ENCODE measurements at regions not wholly inside any gene's neighbourhood (a gene's known extent, or its start where the extent isn't known, plus 50 kb on each side); places are given as distances from the start of the nearest gene placed in this dataset.
"Not testable (repeated sequence)": the region's sequence is repeated elsewhere in the genome, so short reads cannot be mapped to it uniquely, and the experiment has no call there.

DNA sequence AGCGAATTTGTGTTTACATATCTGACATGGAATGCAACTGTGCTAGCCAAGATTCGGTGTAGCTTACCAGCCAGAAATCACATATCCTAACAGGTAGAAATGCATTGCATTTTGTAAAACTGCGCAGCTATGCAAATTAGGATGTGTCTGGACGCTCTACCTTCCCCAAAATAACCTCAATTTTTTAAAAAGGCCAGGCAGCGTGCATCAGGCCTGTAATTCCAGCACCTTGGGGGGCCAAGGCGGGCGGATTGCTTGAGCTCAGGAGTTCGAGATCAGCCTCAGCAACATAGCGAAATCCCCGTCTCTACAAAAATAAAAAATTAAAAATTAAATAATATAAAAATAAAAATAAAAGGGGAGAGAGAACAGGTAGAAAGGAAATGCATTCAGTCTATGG is 305.0 kb downstream of the TYW1 start:
- no peak for DNase-seq

DNA sequence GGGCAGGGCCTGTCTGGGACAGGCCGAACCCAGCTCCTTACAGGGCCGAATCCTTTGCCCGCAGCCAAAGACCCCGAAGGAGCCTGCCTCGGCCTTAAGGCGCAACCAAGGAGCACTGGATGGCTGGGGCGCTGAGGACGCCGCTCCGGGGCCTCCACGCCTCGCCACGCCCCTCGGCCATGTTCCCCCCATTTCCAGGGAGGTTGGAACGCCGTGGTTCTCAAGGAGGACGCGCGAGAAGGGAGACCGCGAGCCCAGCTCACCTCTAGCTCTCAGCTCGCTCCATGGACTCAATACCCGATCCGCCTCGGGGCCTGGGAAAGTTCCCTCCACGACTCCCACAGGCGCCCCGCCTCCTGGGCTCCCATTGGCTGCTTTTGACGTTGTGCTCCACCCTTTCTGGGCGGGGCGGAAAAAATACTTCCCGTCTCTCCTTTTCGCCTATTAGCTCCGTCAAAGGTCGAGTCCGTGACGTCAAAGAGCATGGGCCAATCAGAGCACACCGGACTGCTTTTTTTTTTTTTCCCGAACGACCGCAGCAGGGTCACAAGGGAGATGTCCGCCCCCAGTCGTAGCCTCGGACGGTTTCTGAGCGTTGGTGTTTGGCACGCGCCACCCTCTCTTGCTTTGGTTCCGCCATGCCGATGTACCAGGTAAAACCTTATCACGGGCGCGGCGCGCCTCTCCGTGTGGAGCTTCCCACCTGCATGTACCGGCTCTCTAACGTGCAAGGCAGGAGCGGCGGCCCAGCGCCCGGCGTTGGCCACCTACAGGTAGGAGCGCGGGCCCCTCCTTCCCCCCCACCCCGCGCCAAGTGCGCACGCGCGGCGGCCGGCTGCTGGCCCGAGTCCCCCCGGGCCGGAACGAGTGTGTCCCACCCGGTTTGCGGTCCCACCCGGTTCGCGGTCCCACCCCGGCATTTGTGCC is 305.7 kb downstream of the TYW1 start:
- DNase-seq = peak; percentile 88 to 89

DNA sequence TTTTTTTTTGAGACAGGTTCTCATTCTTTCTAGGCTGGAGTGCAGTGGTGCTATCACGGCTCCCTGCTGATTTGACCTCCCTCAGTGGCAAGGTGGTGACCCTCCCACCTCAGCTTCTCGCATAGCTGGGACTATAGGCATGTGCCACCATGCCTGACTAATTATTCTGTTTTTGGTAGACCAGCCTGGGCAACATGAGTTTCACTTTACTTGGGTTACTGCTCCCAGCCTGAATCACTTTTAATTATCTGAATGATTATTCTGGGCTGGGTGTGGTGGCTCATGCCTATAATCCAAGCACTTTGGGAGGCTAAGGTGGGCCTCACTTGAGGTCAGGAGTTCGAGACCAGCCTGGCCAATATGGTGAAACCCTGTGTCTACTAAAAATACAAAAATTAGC is 308.2 kb downstream of the TYW1 start:
- DNase-seq = not testable (repeated sequence)

DNA sequence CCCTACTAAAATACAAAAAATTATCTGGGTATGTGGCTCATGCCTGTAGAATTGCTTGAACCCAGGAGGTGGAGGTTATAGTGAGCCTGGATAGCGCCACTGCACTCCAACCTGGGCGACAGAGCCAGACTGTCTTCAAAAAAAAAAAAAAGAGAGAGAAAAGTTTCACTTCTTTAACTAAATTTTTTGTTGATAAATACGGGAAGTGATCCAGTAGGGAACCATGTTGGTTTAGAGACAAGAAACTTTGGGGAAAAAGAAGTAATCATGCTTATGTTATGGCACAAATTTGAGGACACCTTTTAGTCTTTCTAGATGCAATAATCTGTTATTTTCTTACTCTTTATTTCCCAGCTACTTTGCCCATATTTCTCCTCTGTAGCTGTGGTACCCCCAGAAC is 309.7 kb downstream of the TYW1 start:
- DNase-seq = no peak

DNA sequence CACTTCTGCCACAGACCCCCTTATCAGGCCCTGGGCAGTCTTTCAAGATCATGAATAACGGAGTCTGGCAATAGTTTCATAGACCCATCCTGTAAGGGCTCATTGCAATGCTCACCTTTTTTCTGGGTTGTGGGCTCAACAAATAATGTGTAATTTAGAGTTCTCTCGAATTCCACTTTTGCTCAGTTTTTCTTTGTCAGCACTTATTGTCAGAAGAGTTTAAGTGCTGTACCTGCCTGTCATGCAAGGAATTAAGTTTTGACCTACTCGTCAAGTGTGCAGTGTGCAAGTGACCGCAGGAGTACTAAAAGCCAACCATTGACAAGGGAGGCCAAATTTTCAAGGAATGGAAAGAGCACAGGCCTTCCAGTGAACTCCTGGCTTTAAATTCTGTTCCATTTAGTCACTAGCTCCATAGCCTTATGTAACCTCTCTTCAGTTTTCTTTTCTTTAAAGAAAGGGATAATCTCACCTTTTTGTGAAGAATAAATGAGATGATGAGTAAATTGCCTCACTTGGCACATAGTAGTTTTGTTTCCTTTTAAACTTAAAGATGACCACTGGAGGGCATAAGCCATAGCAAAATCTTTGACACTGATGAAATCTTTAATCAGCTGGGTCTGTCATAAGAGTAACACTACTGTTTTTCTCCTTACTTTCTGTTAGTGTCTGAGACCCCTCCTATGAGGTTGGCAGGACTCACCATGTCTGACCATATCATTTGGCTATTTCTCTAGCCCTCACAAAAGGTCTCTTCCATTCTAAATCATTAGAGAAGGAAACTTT is 313.3 kb downstream of the TYW1 start:
- DNase-seq = no peak

DNA sequence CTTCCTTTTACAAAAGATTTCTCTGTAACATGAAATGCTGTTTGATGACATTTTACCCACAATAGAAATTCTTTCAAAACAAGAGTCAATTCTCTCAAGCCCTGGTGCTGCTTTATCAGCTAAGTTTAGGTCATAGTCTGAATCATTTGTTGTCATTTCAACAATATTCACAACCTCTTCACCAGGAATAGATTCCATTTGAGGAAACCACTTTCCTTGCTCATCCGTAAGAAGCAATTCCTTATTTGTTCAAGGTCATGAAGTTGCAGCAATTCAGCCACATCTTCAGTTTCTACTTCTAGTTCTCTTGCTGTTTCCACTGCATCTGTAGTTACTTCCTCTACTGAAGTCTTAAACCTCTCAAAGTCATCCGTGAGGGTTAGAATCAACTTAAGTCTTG is 315.3 kb downstream of the TYW1 start:
- DNase-seq = no peak

DNA sequence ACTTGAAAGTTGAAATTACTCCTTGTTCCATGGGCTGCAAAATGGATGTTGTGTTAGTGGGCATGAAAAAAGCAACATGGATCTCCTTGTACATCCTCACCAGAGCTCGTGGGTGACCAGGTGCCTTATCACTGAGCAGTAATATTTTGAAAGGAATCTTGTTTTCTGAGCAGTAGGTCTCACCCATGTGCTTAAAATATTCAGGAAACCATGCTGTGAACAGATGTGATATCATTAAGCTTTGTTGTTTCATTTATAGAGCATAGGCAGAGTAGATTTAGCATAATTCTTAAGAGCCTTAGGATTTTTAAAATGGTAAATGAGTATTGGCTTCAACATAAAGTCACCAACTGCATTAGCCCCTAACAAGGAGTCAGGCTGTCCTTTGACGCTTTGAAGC is 316.6 kb downstream of the TYW1 start:
- no peak for DNase-seq

DNA sequence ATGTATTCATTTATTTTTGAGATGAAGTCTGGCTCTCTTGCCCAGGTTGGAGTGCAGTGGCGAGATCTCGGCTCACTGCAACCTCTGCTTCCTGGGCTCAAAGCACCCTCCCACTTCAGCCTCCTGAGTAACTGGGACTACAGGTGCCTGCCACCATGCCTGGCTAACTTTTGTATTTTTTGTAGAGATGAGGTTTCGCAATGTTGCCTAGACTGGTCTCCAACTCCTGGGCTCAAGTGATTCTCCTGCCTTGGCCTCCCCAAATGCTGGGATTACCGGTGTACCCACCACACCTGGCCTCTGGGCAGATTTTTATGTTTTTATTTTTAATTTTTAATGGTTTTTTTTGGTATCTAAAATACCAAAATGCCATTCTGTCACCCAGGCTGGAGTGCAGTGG is 320.3 kb downstream of the TYW1 start:
- not testable (repeated sequence) for DNase-seq

DNA sequence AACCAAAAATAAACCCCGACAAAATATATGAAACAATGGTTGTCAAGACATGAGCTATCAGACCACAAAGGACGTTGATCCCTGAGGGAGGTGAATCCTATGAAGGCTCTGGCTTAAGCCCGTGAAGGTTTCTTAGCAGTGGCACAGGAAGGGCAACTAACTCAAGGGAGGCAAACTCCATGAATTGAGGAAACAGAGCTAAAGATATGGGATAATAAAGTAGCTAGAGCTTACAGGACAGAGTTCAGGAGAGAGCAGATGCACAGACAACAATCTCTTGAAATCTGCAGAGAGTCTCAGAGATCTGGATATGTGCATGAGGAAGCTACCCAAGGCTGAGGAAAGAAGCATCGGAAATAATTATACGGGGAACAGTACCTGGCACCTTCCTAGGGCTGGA is 331.6 kb downstream of the TYW1 start:
- not testable (repeated sequence) for DNase-seq

DNA sequence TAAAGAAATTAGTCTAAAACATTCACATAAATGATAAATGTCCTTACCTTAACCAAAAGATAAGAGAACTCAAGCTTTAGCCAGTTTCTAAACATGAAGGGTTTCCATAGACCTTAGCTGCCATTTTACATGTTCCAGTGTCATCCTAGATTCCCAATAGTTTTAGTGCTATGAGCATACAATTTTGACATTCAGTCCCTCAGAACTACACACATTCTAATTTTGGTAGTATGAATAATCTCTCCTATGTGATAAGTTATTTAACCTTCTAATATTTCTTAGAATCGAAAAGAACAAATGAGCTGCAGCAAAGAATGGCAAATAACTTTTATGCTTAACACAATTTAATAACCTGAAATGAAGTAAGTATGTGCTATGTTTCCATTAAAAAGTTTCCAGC is 338.5 kb downstream of the TYW1 start:
- DNase-seq = not testable (repeated sequence)

DNA sequence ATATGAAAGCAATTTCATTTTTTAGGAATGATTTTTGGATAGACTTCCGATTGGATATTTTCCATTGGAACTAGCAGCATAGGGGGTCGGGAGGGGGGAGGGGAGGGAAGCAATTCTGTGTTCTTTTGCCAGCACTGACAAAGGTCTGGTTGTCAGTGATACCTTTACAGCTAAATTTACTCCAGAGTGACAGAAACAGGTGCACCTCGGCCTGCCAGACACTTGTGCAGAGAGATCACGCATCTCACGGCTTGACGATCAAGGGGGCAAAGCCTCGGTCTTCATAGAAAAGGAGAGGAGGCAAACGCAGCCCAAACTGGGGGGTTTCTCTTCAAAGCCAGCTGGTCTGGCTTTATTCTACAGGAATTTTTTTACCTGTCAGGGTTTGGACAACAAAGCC is 339.0 kb downstream of the TYW1 start:
- DNase-seq = not testable (repeated sequence)

DNA sequence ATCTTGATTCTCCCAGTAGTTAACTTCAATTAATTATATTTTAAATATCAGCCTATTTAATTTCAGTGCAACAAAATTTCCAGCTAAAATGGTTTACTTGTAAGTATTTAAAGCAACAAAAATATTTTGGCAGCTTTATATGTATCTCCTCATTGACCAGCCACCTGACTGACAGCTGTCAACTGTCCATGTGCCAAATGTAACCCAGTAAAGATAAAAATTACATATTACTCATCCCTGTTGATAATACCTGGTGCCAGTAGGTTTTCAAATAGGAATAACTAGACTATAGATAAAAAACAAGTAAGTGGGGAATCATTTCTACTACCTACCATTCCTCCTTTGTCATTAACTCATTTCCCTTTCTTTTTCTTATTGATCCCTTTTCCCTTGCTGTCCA is 341.9 kb downstream of the TYW1 start:
- not testable (repeated sequence) for DNase-seq

DNA sequence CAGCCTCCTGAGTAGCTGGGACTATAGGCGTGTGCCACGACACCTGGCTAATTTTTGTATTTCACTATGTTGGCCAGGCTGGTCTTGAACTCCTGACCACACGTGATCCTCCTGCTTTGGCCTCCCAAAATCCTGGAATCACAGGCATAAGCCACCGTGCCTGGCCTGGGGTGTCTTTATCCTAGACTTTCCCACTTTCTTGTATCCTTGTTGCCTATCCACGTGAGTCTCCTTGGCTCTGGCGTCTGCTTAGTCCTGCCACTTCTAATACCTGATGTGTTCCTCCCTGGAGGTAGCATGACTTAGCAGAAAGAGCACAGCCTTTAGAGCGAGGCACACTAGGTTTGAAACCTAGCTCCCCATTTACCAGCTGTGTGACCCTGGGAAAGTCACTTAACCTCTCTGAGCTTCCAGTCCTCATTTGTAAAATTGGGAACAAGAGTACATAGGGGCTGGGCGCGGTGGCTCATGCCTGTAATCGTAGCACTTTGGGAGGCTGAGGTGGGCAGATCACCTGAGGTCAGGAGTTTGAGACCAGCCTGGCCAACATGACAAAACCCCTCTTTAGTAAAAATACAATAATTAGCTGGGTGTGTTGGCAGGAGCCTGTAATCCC is 344.6 kb downstream of the TYW1 start:
- DNase-seq = no peak

DNA sequence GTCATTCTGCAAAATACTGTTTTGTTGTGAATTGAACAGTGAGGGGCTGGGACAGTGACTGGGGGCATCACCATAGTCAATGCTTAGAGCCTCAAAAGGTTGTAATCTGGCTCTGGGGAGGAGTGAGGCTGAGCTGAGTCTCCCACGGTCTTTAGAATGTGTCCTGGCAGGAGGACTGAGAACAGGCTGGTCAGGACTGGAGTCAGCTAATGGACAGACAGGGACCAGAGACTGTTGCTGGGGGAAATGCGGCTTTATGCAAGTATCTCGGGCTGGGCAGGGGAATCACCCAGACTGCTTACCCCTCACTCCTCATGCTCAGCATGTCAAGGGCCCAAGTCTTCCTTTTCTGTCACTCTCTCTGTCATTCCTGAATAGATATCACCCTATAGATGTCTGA is 346.5 kb downstream of the TYW1 start:
- no peak for DNase-seq

DNA sequence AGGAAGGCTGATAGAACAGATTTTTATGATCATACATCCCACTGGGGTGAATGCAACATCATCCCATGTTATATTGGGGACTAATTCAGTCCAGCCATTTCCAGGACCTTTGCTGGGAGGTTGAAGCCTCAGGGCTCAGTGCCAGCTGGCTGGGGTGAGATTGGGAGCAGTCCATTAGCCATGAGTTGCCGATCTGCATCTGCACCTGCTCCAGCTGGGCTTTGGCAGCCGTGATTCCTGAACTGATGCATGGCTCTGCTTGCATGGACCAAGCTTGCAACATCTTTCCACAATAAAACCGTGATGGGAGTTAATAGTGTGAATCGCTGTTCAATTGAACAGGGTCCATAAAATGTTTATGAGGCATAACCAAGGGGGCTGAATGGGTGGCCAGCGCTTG is 346.9 kb downstream of the TYW1 start:
- no peak for DNase-seq

DNA sequence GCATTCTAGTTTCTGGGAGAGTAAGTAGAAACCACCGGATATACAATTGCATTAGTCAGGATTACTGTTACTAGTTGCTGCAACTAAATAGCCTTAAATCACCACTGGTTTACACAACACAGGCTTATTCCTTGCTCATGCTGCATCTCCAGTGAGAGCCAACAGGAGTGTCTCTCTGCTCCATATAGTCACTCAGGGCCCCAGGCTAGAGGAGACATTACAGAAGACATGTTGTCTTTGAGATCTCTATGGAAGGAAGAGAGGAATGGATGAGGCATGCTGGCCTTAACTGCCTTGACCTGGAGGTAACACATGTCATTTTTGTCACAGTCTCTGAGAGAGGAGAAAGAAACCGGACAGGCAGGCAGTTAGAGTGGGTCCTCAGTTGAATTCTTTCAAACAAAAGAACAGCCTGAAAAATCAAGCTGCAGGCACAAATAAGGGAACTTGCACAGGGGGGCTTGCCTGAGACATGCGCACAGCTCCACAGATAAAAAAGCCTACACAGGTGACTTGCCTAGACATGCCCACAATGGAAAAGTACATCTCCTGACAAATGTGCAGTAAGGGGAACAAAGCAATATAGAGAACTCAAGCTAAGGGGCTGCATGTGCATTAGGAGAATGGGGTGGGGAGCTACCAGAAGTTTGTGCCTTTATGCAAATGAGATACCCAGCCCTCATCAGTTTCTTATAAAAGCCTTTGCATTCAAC is 348.0 kb downstream of the TYW1 start:
- no peak for DNase-seq

DNA sequence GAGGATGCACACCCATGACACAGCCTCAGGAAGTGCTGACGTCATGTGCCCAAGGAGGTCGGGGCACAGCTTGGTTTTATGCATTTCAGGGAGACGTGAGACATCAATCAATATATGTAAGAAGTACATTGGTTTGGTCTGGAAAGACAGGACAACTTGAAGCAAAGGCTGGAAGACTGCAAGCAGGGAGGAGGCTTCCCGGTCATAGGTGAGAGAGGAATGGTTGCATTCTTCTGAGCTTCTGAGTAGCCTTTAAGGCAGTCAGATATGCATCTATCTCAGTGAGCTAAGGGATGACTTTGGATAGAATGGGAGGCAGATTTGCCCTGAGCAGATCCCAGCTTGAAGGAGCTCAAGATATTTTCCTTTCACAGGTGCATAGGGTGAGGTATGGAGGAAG is 349.5 kb downstream of the TYW1 start:
- no peak for DNase-seq

DNA sequence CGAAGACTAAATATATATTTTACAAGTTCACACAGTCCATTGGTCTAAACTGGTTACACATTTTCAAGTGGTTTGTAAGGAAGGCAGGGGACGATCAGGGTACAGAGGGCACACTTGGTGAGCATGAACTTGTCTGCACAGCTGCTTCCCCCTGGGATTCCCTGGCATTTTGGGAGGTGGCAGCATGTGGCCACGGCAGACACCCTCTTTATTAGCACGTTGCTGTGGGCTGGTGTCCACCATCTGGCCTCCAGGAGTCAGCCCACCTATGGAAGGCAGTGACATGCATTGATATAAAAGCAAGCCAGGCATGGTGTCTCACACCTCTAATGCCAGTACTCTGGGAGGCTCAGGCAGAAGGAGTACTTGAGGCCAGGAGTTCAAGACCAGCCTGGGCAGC is 350.2 kb downstream of the TYW1 start:
- no peak for DNase-seq

DNA sequence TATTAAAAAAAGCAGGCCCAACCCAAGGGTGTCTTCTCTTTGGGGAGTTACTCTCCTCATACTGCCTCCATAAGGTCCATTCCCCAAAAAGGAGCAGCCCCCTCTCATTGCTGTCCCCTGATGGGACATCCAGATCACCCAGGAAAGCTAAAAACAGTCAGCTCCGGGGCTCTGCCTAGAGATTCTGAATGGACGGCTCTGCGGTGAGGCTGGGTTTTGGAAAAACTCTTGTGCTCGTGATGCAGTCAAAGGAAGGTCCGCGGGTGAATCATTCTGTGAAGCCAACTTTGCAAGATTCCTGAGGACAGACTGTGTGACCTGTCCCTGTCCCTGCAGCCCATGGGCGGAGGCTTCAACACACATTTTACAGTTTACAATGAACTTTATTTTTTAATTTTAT is 351.5 kb downstream of the TYW1 start:
- no peak for DNase-seq

DNA sequence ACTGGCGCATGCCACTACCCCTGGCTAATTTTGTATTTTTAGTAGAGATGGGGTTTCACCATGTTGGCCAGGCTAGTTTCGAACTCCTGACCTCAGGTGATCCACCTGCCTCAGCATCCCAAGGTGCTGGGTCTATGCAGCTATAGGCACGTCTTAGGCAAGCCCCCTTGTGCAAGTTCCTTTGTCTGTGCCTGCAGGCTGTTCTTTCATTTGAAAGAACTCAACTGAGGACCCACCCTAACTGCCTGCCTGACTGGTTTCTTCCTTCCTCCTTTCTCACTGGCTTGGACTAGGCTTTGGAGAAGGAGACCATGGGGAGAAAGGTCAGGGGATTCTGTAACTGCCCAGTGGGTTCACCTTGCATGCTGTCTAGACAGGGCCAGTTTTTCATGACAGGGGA is 361.0 kb downstream of the TYW1 start:
- not testable (repeated sequence) for DNase-seq

DNA sequence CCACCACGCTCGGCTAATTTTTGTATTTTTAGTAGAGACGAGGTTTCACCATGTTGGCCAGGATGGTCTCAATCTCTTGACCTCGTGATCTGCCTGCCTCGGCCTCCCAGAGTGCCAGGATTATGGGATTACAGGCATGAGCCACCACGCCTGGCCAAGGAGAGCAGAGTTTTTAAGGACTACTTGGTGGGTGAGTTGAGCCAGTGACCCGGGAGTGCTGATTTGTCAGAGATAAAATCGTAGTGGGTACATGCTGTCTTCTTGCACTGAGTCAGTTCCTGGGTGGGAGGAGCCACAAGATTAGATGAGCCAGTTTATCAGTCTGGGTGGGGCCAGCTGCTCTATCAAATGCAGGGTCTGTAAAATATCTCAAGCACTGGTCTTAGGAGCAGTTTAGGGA is 361.7 kb downstream of the TYW1 start:
- not testable (repeated sequence) for DNase-seq

DNA sequence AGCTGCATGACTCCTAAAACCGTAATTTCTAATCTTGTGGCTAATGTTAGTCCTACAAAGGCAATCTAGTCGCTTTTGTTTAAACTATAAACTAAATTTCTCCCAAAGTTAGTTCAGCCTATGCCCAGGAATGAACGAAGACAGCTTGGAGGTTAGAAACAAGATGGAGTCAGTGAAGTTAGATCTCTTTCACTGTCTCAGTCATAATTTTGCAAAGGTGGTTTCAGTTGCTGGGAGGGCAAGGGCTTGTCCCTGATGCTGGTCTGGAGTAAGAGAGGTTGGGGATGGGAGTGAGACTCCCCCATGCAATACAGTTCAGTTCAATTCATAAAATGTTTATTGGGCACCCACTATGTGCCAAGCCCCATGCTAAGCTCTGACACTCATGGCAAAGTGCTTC is 362.1 kb downstream of the TYW1 start:
- not testable (repeated sequence) for DNase-seq

DNA sequence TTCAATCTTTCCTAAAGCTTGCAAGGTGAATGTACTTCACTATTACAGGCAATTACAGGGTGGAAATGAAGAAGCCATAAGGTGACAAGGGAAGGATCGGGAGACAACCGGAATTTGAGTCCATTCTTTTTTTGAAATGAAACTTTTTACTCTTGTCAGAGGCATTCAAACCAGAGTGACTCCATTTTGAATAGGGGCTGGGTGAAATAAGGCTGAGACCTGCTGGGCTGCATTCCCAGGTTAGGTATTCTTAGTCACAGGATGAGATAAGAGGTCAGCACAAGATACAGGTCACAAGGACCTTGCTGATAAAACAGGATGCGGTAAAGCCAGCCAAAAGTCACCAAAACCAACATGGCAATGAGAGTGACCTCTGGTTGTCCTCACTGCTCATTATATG is 363.3 kb downstream of the TYW1 start:
- no peak for DNase-seq

Data from AML-193 (cell line).